IMR-90 (cell line): ENCODE measurements at regions not wholly inside any gene's neighbourhood (a gene's known extent, or its start where the extent isn't known, plus 50 kb on each side); places are given as distances from the start of the nearest gene placed in this dataset.
"Not testable (repeated sequence)": the region's sequence is repeated elsewhere in the genome, so short reads cannot be mapped to it uniquely, and the experiment has no call there.

ENCODE experiments used
- BHLHE40 ChIP-seq: fragments of 150-350 bp; IDR thresholded peaks from 2 replicates; pipeline ENCODE4 v1.6.1; 2016; ENCODE audit warnings: mild to moderate bottlenecking, low read depth, low read length
- CHD1 ChIP-seq: IDR thresholded peaks from 2 replicates; pipeline ENCODE4 v1.6.1; 2012; ENCODE audit warnings: low read depth, low read length, improper control_type of control experiment
- CTCF ChIP-seq: conservative IDR thresholded peaks from 2 replicates; pipeline ENCODE4 v1.5.1; 2012; ENCODE audit warnings: mild to moderate bottlenecking, low read depth, low read length, improper control_type of control experiment
- MXI1 ChIP-seq: IDR thresholded peaks from 2 replicates; pipeline ENCODE4 v1.6.1; 2012; ENCODE audit warnings: low read depth, mild to moderate bottlenecking, low read length, moderate library complexity, borderline replicate concordance
- POLR2A ChIP-seq: IDR thresholded peaks from 2 replicates; pipeline ENCODE4 v1.6.1; 2012; ENCODE audit warnings: mild to moderate bottlenecking, low read depth, low read length
- RAD21 ChIP-seq: IDR thresholded peaks from 2 replicates; pipeline ENCODE4 v1.6.1; 2012; ENCODE audit warnings: low read length, improper control_type of control experiment
- RCOR1 ChIP-seq: IDR thresholded peaks from 2 replicates; pipeline ENCODE4 v1.6.1; 2012; ENCODE audit warnings: mild to moderate bottlenecking, low read length, improper control_type of control experiment; ENCODE audit not compliant: insufficient replicate concordance
- RFX5 ChIP-seq: IDR thresholded peaks from 2 replicates; pipeline ENCODE4 v1.8.0; 2012; ENCODE audit warnings: low read depth, mild to moderate bottlenecking, low read length, moderate library complexity
- SMC3 ChIP-seq: fragments of 150-350 bp; IDR thresholded peaks from 2 replicates; pipeline ENCODE4 v1.6.1; 2016; ENCODE audit warnings: low read depth, mild to moderate bottlenecking, antibody characterized with exemption, low read length, moderate library complexity
- USF2 ChIP-seq: fragments of 150-350 bp; IDR thresholded peaks from 2 replicates; pipeline ENCODE4 v1.6.1; 2017; ENCODE audit warnings: mild to moderate bottlenecking, antibody characterized with exemption, low read length, low read depth

- TF ChIP-seq CTCF, RFX5, RAD21, BHLHE40, USF2, CHD1, POLR2A, RCOR1, SMC3, MXI1: not testable (repeated sequence)
These were observed 850.7 kb downstream of the EPHA3 start for GRCh38 chr3:89958163-89958562.
